Natural killer cell treated with Interleukin-12 subunit alpha and Interleukin-12 subunit beta and Interleukin-15 and Interleukin-18, amount 100 ng/mL, for 72 hours (primary cell): ENCODE measurements at regions not wholly inside any gene's neighbourhood (a gene's known extent, or its start where the extent isn't known, plus 50 kb on each side); places are given as distances from the start of the nearest gene placed in this dataset.
A peak's percentile ranks its signal among the peaks of the same experiment; 100 is the strongest.
"Not testable (repeated sequence)": the region's sequence is repeated elsewhere in the genome, so short reads cannot be mapped to it uniquely, and the experiment has no call there.

Experiments
- ATAC-seq, 2 donors: fragments of 150-1000 bp; cut with Tn5 transposase in 1 of 2; sonication (Bioruptor Pico), chemical (Tn5 transposase) in 1 of 2; 2 replicates each; pipeline ENCODE4 v1.10.0; 2021
- DNase-seq: peaks from one replicate; pipeline ENCODE4 v3.0.0; 2022; ENCODE audit warnings: low spot score
- H3K27ac Mint-ChIP-seq, 2 donors: 1 replicate in 1 of 2; 2 replicates in 1 of 2; pipeline ENCODE4 v1.8.0; 2022; ENCODE audit warnings: mixed read lengths in 2 of 2, mild to moderate bottlenecking in 1 of 2, moderate library complexity in 1 of 2
- H3K27me3 Mint-ChIP-seq, 2 donors: 1 replicate in 1 of 2; 2 replicates in 1 of 2; pipeline ENCODE4 v1.8.0; 2022; ENCODE audit warnings: mixed read lengths in 2 of 2
- H3K36me3 Mint-ChIP-seq: one replicate; pipeline ENCODE4 v1.8.0; 2022; ENCODE audit warnings: mixed read lengths
- H3K4me1 Mint-ChIP-seq, 2 donors: 1 replicate in 1 of 2; 2 replicates in 1 of 2; pipeline ENCODE4 v1.8.0; 2022; ENCODE audit warnings: low read depth in 2 of 2, mixed read lengths in 2 of 2, mild to moderate bottlenecking in 1 of 2
- H3K4me3 Mint-ChIP-seq: one replicate; pipeline ENCODE4 v1.8.0; 2022; ENCODE audit warnings: mixed read lengths
- H3K9me3 Mint-ChIP-seq: 2 replicates; pipeline ENCODE4 v1.8.0; 2022; ENCODE audit warnings: mixed read lengths

DNA sequence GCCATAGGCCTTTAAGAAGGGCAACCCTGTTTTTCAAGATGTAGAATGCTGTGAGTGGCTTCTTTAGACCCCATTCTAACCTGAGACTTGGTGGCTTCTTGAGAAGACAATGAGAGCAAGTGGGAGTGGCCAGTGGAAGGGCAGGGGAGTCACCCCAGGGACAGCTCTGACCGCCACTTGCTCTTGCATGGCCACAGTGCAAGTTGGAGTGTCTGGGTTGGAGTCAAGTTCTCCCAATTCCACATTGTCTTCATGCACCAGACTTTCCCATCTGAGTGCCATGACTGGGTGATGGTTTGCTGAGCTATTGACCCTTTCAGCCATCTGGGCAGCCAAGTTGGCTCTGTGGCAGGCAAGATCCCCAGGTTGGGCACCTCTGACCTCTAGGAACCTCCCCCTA is 148.0 kb upstream of the SKOR2 start:
- ATAC-seq (no peak), DNase-seq (no peak)
- no peak overlapping the region for H3K4me3 Mint-ChIP-seq
- peaks cover 2 to 9% of the 10 kb centered on the region in 2 donors for H3K27me3 Mint-ChIP-seq
- H3K36me3 Mint-ChIP-seq = no peaks in the 10 kb centered on the region
- no peaks in the 10 kb centered on the region for H3K4me1 Mint-ChIP-seq
- H3K9me3 Mint-ChIP-seq = no peaks in the 10 kb centered on the region
- H3K27ac Mint-ChIP-seq = no peak overlapping the region

DNA sequence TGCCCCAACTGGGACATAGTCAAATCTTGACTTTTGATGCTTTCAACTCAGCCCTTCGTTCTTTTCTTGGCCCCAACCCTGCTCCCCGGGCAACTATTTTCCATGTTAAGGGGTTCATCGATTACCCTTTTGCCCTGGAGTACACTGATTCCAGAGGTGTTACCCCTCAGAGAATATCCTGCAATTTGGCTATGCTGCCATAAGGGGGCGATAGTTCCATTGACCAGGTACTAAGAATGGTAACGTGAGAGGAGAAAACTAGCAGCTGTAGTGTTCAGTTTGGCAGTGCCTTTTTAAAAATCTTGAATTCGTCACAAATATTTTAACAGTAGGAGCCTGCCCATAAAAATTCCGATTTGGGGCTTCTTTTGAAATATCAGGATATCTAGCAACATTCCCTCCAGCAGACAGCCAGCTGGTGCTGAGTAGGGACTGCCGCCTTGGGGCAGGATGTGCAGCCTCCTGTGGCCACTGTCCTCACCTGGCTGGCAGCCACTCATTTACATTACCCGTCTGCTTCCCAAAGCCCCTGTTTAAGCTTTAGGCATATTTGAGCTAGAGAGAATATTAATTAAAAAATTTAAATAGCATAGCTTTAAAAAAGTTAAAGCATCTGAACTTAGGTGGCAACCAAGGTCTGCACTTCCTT is 146.3 kb upstream of the SKOR2 start:
- DNase-seq (no peak), ATAC-seq (no peak)
- no peaks in the 10 kb centered on the region for H3K36me3 Mint-ChIP-seq
- H3K4me3 Mint-ChIP-seq = no peak overlapping the region
- no peak overlapping the region for H3K27ac Mint-ChIP-seq
- no peaks in the 10 kb centered on the region for H3K4me1 Mint-ChIP-seq
- peaks cover 2 to 9% of the 10 kb centered on the region in 2 donors for H3K27me3 Mint-ChIP-seq
- H3K9me3 Mint-ChIP-seq = no peaks in the 10 kb centered on the region

DNA sequence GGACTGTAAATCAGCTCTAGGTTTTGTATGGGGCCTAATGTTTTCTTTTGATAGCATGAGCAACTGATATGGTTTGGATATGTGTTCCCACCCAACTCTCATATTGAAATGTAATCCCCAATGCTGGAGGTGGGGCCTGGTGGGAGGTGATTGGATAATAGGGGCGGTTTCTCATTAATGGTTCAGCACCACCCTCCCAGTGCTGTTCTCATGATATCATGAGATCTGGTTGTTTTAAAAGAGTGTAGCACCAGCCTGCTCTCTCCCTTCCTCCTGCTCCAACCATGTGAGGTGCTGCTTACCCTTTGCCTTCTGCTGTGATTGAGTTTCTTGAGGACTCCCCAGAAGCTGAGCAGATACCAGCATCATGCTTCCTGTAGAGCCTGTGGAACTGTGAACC is 140.2 kb upstream of the SKOR2 start:
- no peaks in the 10 kb centered on the region for H3K36me3 Mint-ChIP-seq
- peaks cover 2 to 25% of the 10 kb centered on the region in 2 donors for H3K27me3 Mint-ChIP-seq
- DNase-seq (no peak), ATAC-seq (no peak)
- H3K9me3 Mint-ChIP-seq = no peaks in the 10 kb centered on the region
- no peak overlapping the region for H3K4me3 Mint-ChIP-seq
- H3K4me1 Mint-ChIP-seq = no peaks in the 10 kb centered on the region
- no peak overlapping the region for H3K27ac Mint-ChIP-seq

DNA sequence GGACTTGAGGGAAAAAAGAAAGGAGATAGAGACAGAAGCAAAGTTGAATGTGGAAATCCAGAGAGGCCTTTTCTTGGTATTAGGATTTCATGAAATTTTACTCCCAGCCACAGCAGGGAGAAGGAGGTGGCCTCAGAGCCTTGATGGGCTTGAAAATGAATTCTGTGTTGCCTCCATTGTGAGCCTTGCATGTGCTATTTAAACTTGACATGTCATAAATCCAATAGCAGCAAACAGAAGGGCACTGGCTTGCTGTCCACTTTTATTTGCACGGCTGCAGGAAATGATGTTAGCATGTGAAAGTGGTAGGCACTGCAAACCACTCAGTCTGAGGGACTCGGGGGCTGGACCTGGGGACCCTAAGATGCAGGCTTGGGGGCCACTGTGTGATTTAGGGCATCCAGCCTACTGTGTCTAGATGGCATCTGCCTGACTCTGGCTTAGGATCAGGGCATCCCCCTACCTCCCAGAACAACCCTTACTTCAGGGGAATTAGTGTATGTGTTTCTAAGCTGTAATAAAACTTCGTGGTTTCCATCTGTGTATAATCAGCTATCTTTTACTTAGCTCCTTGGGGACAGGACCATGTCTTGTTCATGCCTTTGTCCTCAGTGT is 139.1 kb upstream of the SKOR2 start:
- H3K27me3 Mint-ChIP-seq = peaks cover 2 to 25% of the 10 kb centered on the region in 2 donors
- ATAC-seq (no peak), DNase-seq (no peak)
- H3K27ac Mint-ChIP-seq = no peak overlapping the region
- H3K4me3 Mint-ChIP-seq = no peak overlapping the region
- H3K9me3 Mint-ChIP-seq = no peaks in the 10 kb centered on the region
- H3K4me1 Mint-ChIP-seq = no peaks in the 10 kb centered on the region
- H3K36me3 Mint-ChIP-seq = no peaks in the 10 kb centered on the region

DNA sequence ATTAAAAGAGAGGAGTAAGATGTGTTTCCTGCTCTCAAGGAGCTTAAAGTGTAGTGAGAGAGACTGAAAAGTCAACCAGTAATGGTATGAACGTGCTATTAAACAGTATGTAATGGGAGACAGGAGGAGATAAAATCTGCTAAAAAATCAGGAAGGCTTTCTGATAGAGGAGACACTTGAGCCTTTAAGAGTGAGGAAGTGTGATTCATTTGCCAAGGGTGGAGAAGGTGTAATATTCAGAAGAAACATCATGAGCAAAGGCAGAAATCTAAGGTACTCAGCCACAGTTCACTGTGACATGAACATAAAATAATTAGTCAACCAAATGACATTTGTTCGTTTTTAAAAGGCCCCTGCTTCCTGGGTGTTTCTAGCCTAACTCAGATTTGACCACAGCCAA is 137.8 kb upstream of the SKOR2 start:
- peaks cover 2 to 25% of the 10 kb centered on the region in 2 donors for H3K27me3 Mint-ChIP-seq
- H3K36me3 Mint-ChIP-seq = no peaks in the 10 kb centered on the region
- no peak overlapping the region for H3K27ac Mint-ChIP-seq
- no peak for ATAC-seq
- H3K9me3 Mint-ChIP-seq = no peaks in the 10 kb centered on the region
- H3K4me3 Mint-ChIP-seq = no peak overlapping the region
- DNase-seq = no peak
- no peaks in the 10 kb centered on the region for H3K4me1 Mint-ChIP-seq

DNA sequence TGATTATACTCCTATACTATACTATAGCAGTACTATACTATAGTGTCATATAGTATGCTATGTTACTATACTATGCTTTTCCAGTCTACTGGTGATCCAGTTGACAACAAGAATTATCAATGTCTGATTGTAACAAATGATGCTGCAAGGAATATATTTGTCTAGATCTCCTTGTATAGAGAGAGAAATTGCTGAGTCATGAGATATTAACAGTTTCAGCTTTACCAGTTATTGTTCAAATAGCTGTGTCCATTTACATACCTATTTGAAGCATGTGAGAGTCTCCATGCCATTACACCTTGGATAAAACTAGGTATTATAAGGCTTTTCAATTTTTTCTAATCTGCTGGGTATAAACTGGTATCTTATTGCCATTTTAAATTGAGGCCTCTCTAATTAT is 136.4 kb upstream of the SKOR2 start:
- H3K27ac Mint-ChIP-seq = no peak overlapping the region
- no peak for DNase-seq
- no peaks in the 10 kb centered on the region for H3K4me1 Mint-ChIP-seq
- H3K36me3 Mint-ChIP-seq = no peaks in the 10 kb centered on the region
- no peaks in the 10 kb centered on the region for H3K9me3 Mint-ChIP-seq
- H3K4me3 Mint-ChIP-seq = no peak overlapping the region
- H3K27me3 Mint-ChIP-seq = peaks cover 2 to 25% of the 10 kb centered on the region in 2 donors
- ATAC-seq = no peak

DNA sequence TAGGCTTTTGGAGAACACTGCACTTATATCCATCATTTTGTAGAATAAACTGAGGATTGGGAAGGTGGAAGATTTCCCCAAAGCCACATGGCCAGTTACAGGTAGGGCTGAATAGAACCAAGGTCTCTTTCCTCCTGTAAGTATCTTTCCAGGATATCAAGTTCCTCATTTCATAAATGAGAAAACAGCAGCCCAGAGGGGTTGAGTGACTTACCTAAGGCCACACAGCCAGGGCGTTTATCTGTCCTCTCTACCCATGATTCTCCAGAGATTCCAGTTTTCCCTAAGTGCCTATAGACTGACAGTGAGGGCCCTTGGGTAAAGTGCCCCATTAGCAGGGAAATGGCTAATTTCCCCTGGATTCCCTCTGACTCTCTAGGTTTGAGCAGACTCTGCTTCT is 132.3 kb upstream of the SKOR2 start:
- Mint-ChIP-seq H3K9me3 (no peaks in the 10 kb centered on the region), H3K27ac (no peak overlapping the region), H3K36me3 (no peaks in the 10 kb centered on the region), H3K4me3 (no peak overlapping the region), H3K27me3 (peaks cover 0 to under 1% of the 10 kb centered on the region in 2 donors), H3K4me1 (no peaks in the 10 kb centered on the region)
- DNase-seq (no peak), ATAC-seq (no peak)

DNA sequence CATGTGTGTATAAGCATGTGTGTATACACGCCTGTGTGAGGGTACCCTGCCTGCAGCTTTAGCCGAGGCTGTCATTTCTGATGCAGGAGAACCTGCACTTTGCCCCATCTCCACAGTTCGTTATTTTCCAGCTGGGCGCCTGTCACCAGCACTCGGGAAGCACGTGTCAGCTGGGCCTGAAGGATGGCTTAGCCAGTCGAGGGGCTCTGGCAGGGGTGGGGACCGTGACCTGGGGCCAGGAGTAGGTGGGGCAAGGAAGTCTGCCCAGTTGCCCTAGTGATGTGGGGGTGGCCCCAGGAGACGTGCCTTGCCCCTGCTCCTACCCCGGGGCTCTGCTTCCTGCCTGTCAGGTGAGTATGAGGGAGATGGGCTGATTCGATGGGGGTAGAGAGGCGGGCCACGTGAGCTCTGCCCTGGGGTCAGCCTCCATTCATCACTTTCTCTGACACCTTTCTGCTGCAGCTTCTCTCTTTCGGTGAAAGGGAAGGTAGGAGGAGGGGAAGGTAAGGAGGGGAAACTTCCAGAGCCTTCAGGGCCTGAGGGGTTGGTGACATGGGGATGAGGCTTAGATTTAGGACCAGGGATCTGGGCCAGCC is 130.6 kb upstream of the SKOR2 start:
- ATAC-seq (peak in 1 of 2 donors; percentile 44), DNase-seq (no peak)
- Mint-ChIP-seq H3K27ac (no peak overlapping the region), H3K9me3 (no peaks in the 10 kb centered on the region), H3K4me1 (no peaks in the 10 kb centered on the region), H3K27me3 (no peaks in the 10 kb centered on the region), H3K4me3 (no peak overlapping the region), H3K36me3 (no peaks in the 10 kb centered on the region)

DNA sequence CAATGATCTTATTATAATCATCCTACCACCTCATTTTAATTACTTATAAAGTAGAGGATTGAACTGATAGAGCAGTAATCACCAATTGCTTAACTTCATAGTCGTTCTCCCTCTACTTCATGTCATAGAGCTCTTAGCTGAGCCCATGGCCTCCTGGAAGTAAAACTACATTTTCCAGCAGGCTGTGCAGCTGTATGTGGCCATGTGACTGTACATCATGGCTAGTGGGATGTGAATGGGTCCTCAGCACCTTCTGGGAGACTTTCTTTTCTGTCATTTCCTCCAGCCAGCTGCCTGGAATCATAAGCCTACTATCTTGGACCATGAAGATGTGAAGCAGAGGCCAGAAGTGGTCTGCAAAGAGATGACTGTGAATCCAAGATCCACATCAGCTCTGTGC is 128.7 kb upstream of the SKOR2 start:
- no peak for DNase-seq
- no peak overlapping the region for H3K27ac Mint-ChIP-seq
- ATAC-seq = no peak
- no peaks in the 10 kb centered on the region for H3K27me3 Mint-ChIP-seq
- H3K4me1 Mint-ChIP-seq = no peaks in the 10 kb centered on the region
- H3K36me3 Mint-ChIP-seq = no peaks in the 10 kb centered on the region
- no peak overlapping the region for H3K4me3 Mint-ChIP-seq
- no peaks in the 10 kb centered on the region for H3K9me3 Mint-ChIP-seq

DNA sequence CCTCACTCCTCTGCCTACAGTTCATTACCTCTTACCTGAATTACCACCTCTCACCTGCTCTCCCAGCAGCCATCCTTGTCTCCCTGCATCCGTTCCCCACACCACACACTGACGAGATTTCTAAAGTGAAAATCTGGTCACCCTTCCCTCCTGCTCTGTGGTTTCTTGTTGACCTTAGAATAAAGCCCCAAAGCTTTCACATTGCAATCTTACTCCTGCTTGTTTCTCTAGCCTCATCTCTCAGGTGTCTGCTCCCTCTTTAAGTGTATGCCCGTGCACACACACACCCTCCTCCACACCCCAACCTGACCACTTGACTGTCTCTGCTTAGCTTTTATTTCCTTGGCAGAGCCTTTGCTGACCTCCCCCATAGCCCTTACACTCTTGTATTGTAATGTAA is 122.0 kb upstream of the SKOR2 start:
- no peak for ATAC-seq
- H3K27ac Mint-ChIP-seq = no peak overlapping the region
- no peak overlapping the region for H3K4me3 Mint-ChIP-seq
- peaks cover 3% of the 10 kb centered on the region for H3K9me3 Mint-ChIP-seq
- H3K36me3 Mint-ChIP-seq = no peaks in the 10 kb centered on the region
- no peak for DNase-seq
- no peaks in the 10 kb centered on the region for H3K4me1 Mint-ChIP-seq
- H3K27me3 Mint-ChIP-seq = peaks cover 3 to 24% of the 10 kb centered on the region in 2 donors

DNA sequence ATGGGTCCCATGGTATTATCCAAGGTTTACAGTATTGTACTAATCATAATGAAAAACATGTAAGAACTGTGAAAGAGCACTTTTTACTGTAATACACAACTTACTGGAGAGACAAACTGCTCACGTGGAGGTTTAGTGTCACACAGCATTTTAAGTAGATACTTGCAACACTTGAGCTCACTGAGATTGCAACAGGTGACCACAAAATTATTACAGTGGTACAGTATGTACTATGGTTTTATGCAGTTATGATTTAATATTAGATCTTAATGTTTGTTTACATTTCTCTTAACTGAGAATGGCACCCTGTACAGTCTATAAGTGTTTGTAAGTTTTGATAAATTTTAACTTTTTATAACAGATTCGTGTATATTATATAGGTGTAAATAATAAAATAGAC is 118.6 kb upstream of the SKOR2 start:
- no peaks in the 10 kb centered on the region for H3K4me1 Mint-ChIP-seq

DNA sequence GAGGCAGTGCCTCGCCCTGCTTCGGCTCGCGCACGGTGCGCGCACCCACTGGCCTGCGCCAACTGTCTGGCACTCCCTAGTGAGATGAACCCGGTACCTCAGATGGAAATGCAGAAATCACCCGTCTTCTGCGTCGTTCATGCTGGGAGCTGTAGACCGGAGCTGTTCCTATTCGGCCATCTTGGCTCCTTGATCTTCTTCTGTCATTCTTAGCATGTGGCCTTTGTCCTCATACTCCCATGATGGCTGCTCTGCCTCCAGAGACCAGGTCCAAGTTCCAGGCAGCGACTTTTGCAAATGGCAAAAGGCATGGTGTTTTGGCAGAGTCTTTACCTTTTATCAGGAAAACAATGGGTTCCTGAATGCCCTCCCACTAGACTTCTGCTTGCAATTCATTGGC is 102.6 kb upstream of the SKOR2 start:
- not testable (repeated sequence) for H3K36me3 Mint-ChIP-seq, H3K4me1 Mint-ChIP-seq, H3K9me3 Mint-ChIP-seq, H3K27me3 Mint-ChIP-seq, H3K4me3 Mint-ChIP-seq, DNase-seq, H3K27ac Mint-ChIP-seq, ATAC-seq

More for the DNA sequence above, 118.6 kb upstream of the SKOR2 start:
- peaks cover 3 to 32% of the 10 kb centered on the region in 2 donors for H3K27me3 Mint-ChIP-seq
- no peak overlapping the region for H3K4me3 Mint-ChIP-seq
- H3K36me3 Mint-ChIP-seq = no peaks in the 10 kb centered on the region
- no peak for ATAC-seq
- no peak overlapping the region for H3K27ac Mint-ChIP-seq
- H3K9me3 Mint-ChIP-seq = peaks cover 12% of the 10 kb centered on the region
- DNase-seq = no peak

DNA sequence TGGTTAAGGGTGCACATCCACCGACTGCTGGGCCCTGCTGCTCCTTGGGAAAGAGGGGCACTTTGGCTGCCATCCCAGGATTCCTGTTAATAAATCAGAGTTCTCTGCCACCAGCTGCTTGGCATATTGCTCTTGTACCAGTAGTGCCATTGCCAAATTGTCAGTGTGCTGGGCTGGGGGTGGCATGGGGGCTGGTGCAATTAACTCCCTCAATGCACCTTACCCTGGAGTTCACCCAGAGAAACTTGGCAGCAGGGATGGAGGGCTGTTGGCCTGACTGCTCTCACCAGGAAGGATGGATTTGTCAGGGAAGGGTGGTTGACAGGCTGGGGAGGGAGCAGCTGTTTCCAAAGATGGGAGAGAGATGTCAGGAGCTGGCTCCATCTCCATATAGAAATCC is 94.6 kb upstream of the SKOR2 start:
- no peaks in the 10 kb centered on the region for H3K27me3 Mint-ChIP-seq
- no peak for DNase-seq
- no peaks in the 10 kb centered on the region for H3K36me3 Mint-ChIP-seq
- H3K27ac Mint-ChIP-seq = no peak overlapping the region
- no peak for ATAC-seq
- no peaks in the 10 kb centered on the region for H3K4me1 Mint-ChIP-seq
- no peaks in the 10 kb centered on the region for H3K9me3 Mint-ChIP-seq
- H3K4me3 Mint-ChIP-seq = no peak overlapping the region

DNA sequence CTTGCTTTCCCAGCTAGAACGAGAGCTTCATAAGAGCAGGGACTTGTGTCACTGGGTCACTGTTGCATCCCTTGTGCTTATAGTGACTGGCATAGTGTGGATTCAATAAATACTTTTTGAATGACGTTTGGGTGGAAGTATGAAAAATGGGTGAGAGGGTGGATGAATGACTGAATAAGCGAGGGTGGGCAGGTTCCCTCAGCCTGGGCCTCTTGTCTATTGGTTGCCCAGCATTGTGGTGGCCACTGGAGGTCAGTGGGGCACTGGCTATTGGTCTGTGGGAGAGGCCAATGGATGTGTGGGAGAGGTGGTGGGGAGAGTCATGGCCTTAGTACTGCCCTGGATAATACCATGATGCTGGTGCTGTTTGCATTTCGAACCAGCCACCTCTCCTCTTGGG is 93.8 kb upstream of the SKOR2 start:
- DNase-seq (no peak), ATAC-seq (no peak)
- Mint-ChIP-seq H3K4me3 (no peak overlapping the region), H3K9me3 (no peaks in the 10 kb centered on the region), H3K27me3 (no peaks in the 10 kb centered on the region), H3K4me1 (no peaks in the 10 kb centered on the region), H3K36me3 (no peaks in the 10 kb centered on the region), H3K27ac (no peak overlapping the region)
